ENCODE measurements at regions not wholly inside any gene's neighbourhood (a gene's known extent, or its start where the extent isn't known, plus 50 kb on each side); places are given as distances from the start of the nearest gene placed in this dataset.

- H3K4me1 ChIP-seq (ENCODE audit: control insufficient read depth, extremely low read depth, insufficient read depth, low read length), result no peaks in the 10 kb centered on the region
- no peak overlapping the region for H3K4me3 ChIP-seq (replicated peaks in 1 of 4; ENCODE audit: control extremely low read depth in 1 of 4, insufficient read depth in 1 of 4, low read depth in 3 of 4, low read length in 4 of 4)
- no peaks in the 10 kb centered on the region for H3K79me2 ChIP-seq (ENCODE audit: control insufficient read depth, insufficient read depth, low read length)
- TF ChIP-seq CTCF (conservative IDR thresholded peaks at IDR 0.05 in 1 of 2, IDR thresholded peaks at IDR 0.05 in 1 of 2; ENCODE audit: low read depth in 1 of 2, low read length in 2 of 2) (no peak), EZH2 (IDR thresholded peaks at IDR 0.05; ENCODE audit: low read length, missing control alignments) (no peak)
- H3K27me3 ChIP-seq (ENCODE audit: control insufficient read depth, insufficient read depth, low read length), result no peaks in the 10 kb centered on the region
- no peak overlapping the region for H3K9ac ChIP-seq (ENCODE audit: insufficient read depth, low read length)
- no peak overlapping the region for H3K4me2 ChIP-seq (ENCODE audit: extremely low read depth, insufficient read depth, low read length)
- no peaks in the 10 kb centered on the region for H3K9me3 ChIP-seq (ENCODE audit: control insufficient read depth, insufficient read depth, low read depth, low read length)
- no peak for DNase-seq (ENCODE audit: low read depth in 2 of 2)
- H3K36me3 ChIP-seq (ENCODE audit: control insufficient read depth, insufficient read depth, low read length), result no peaks in the 10 kb centered on the region
- H3K27ac ChIP-seq (ENCODE audit: insufficient read depth, low read length), result no peak overlapping the region
- H4K20me1 ChIP-seq (ENCODE audit: control insufficient read depth, extremely low read depth, insufficient read depth, low read length), result no peaks in the 10 kb centered on the region
- no peak overlapping the region for H2AFZ ChIP-seq (ENCODE audit: low read length)
These were observed 114.3 kb upstream of the IL1RAPL1 start for GRCh38 chrX:28472926-28473325.

DNA sequence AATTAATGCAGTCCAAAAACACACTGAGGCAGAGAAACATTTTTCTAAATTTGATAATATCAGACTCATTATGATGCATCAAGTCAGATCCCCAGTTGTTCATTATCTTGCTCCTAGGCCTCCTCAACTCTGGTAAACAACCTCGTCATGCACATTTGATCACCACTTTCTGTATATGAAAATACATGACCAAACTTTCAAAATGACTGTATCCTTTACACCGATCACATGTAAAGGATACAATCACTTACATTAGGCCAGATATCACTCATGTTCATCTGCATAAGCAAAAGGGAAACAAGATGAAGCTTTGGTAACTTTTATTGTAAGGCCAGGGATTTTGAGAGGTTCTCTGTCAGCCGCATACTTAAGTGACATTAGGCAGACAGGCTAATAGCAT lies 99.4 kb upstream of the IL1RAPL1 start:
- TF ChIP-seq CTCF (conservative IDR thresholded peaks at IDR 0.05 in 1 of 2, IDR thresholded peaks at IDR 0.05 in 1 of 2; ENCODE audit: low read depth in 1 of 2, low read length in 2 of 2), result no peak
- no peak for TF ChIP-seq EZH2 (IDR thresholded peaks at IDR 0.05; ENCODE audit: low read length, missing control alignments)

GRCh38 chrX:28491322-28491721 lies 95.9 kb upstream of the IL1RAPL1 start:
- H3K4me2 ChIP-seq (ENCODE audit: extremely low read depth, insufficient read depth, low read length), result no peak overlapping the region
- H3K9me3 ChIP-seq (ENCODE audit: control insufficient read depth, insufficient read depth, low read depth, low read length), result no peaks in the 10 kb centered on the region
- H3K36me3 ChIP-seq (ENCODE audit: control insufficient read depth, insufficient read depth, low read length), result no peaks in the 10 kb centered on the region
- no peaks in the 10 kb centered on the region for H4K20me1 ChIP-seq (ENCODE audit: control insufficient read depth, extremely low read depth, insufficient read depth, low read length)
- H3K27me3 ChIP-seq (ENCODE audit: control insufficient read depth, insufficient read depth, low read length), result no peaks in the 10 kb centered on the region
- no peak for DNase-seq (ENCODE audit: low read depth in 2 of 2)
- no peak overlapping the region for H3K9ac ChIP-seq (ENCODE audit: insufficient read depth, low read length)
- no peak overlapping the region for H2AFZ ChIP-seq (ENCODE audit: low read length)
- H3K4me3 ChIP-seq (replicated peaks in 1 of 4; ENCODE audit: control extremely low read depth in 1 of 4, insufficient read depth in 1 of 4, low read depth in 3 of 4, low read length in 4 of 4), result no peak overlapping the region
- no peak overlapping the region for H3K27ac ChIP-seq (ENCODE audit: insufficient read depth, low read length)
- TF ChIP-seq CTCF (conservative IDR thresholded peaks at IDR 0.05 in 1 of 2, IDR thresholded peaks at IDR 0.05 in 1 of 2; ENCODE audit: low read depth in 1 of 2, low read length in 2 of 2), result no peak
- no peak for TF ChIP-seq EZH2 (IDR thresholded peaks at IDR 0.05; ENCODE audit: low read length, missing control alignments)
- no peaks in the 10 kb centered on the region for H3K79me2 ChIP-seq (ENCODE audit: control insufficient read depth, insufficient read depth, low read length)
- no peaks in the 10 kb centered on the region for H3K4me1 ChIP-seq (ENCODE audit: control insufficient read depth, extremely low read depth, insufficient read depth, low read length)

More for the DNA sequence above, 99.4 kb upstream of the IL1RAPL1 start:
- Histone ChIP-seq H3K27me3 (ENCODE audit: control insufficient read depth, insufficient read depth, low read length) (no peaks in the 10 kb centered on the region), H3K4me3 (replicated peaks in 1 of 4; ENCODE audit: control extremely low read depth in 1 of 4, insufficient read depth in 1 of 4, low read depth in 3 of 4, low read length in 4 of 4) (no peak overlapping the region), H3K36me3 (ENCODE audit: control insufficient read depth, insufficient read depth, low read length) (no peaks in the 10 kb centered on the region), H3K9me3 (ENCODE audit: control insufficient read depth, insufficient read depth, low read depth, low read length) (no peaks in the 10 kb centered on the region), H3K9ac (ENCODE audit: insufficient read depth, low read length) (no peak overlapping the region), H3K4me1 (ENCODE audit: control insufficient read depth, extremely low read depth, insufficient read depth, low read length) (no peaks in the 10 kb centered on the region), H2AFZ (ENCODE audit: low read length) (no peak overlapping the region), H3K79me2 (ENCODE audit: control insufficient read depth, insufficient read depth, low read length) (no peaks in the 10 kb centered on the region), H3K4me2 (ENCODE audit: extremely low read depth, insufficient read depth, low read length) (no peak overlapping the region), H3K27ac (ENCODE audit: insufficient read depth, low read length) (no peak overlapping the region), H4K20me1 (ENCODE audit: control insufficient read depth, extremely low read depth, insufficient read depth, low read length) (no peaks in the 10 kb centered on the region)
- DNase-seq (ENCODE audit: low read depth in 2 of 2), result no peak
